WERI-Rb-1 (cell line): ENCODE measurements at regions not wholly inside any gene's neighbourhood (a gene's known extent, or its start where the extent isn't known, plus 50 kb on each side); places are given as distances from the start of the nearest gene placed in this dataset.

ENCODE experiments used
- DNase-seq: peaks from one replicate; pipeline ENCODE4 v3.0.0-alpha.2; 2020
- H3K27ac ChIP-seq: fragments of 250-450 bp; sonication (Bioruptor Pico); 2 replicates; pipeline ENCODE4 v1.5.1; 2020; ENCODE audit warnings: mild to moderate bottlenecking, moderate library complexity
- H3K27me3 ChIP-seq: fragments of 250-450 bp; sonication (Bioruptor Pico); 2 replicates; pipeline ENCODE4 v1.5.1; 2021; ENCODE audit warnings: mild to moderate bottlenecking, low read depth, moderate library complexity; ENCODE audit not compliant: insufficient read depth, severe bottlenecking
- H3K36me3 ChIP-seq: fragments of 250-450 bp; sonication (Bioruptor Pico); 2 replicates; pipeline ENCODE4 v1.5.1; 2020; ENCODE audit warnings: mild to moderate bottlenecking, moderate library complexity
- H3K4me3 ChIP-seq: 2 replicates; pipeline ENCODE4 v1.5.1; 2011; ENCODE audit warnings: low read depth, mild to moderate bottlenecking, control low read depth, low read length
- H3K9me3 ChIP-seq: fragments of 250-450 bp; sonication (Bioruptor Pico); 2 replicates; pipeline ENCODE4 v1.5.1; 2021; ENCODE audit warnings: mild to moderate bottlenecking, moderate library complexity; ENCODE audit not compliant: severe bottlenecking
- TF ChIP-seq, protein P1 (sequence below): IDR thresholded peaks from 2 replicates; pipeline ENCODE4 v1.5.1; 2011; ENCODE audit warnings: low read depth, mild to moderate bottlenecking, control low read depth, inconsistent platforms, low read length

DNA sequence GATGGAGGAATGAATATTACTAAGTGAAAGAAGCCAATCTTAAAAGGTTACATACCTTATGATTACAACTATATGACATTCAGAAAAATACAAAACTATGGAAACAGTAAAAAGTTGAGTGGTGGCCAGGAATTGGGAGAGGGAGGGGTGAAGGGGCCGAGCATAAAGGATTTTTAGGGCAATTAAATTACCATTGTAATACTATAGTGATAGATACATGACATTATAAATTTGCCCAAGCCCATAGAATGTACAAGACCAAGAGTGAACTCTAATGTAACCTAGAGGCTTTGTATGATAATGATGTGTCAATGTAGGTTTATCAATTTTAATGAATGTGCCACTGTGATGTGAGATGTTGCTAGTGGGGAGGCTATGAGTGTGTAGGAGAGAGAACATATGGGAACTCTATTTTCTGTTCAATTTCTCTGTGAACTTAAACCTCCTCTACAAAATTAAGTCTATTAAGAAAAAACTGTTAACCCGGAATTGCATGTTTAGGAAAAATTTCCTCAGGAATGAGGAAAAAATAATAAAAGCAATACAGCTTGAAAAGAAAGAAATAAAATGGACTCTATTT, 541.9 kb upstream of the UBE2E2 start:
- no peak for DNase-seq

DNA sequence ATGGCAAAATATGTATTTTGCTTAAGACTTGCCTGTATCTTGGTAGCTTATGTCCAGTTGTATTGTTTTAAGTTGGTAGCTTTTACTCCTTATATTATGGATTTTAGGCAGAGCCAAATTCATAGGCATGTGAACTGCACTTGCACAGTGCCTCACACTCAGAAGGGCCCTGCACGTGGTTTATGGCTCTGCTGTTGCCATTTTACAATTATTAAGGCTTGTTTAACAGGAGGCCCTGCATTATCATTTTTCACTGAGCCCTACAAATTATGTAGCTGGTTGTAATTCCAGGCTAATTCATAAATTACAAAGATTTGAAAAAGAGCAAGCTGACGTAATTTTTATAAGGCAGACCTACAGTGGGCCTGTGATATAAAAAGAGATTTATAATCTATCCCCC, 537.6 kb upstream of the UBE2E2 start:
- DNase-seq, result no peak
- Histone ChIP-seq H3K9me3 (no peaks in the 10 kb centered on the region), H3K27me3 (no peaks in the 10 kb centered on the region), H3K27ac (no peak overlapping the region), H3K36me3 (no peaks in the 10 kb centered on the region), H3K4me3 (no peak overlapping the region)
- TF ChIP-seq, protein P1, sequence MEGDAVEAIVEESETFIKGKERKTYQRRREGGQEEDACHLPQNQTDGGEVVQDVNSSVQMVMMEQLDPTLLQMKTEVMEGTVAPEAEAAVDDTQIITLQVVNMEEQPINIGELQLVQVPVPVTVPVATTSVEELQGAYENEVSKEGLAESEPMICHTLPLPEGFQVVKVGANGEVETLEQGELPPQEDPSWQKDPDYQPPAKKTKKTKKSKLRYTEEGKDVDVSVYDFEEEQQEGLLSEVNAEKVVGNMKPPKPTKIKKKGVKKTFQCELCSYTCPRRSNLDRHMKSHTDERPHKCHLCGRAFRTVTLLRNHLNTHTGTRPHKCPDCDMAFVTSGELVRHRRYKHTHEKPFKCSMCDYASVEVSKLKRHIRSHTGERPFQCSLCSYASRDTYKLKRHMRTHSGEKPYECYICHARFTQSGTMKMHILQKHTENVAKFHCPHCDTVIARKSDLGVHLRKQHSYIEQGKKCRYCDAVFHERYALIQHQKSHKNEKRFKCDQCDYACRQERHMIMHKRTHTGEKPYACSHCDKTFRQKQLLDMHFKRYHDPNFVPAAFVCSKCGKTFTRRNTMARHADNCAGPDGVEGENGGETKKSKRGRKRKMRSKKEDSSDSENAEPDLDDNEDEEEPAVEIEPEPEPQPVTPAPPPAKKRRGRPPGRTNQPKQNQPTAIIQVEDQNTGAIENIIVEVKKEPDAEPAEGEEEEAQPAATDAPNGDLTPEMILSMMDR, result no peak

More for the DNA sequence above, 541.9 kb upstream of the UBE2E2 start:
- TF ChIP-seq, protein P1, result no peak
- Histone ChIP-seq H3K27ac (no peak overlapping the region), H3K36me3 (no peaks in the 10 kb centered on the region), H3K27me3 (no peaks in the 10 kb centered on the region), H3K9me3 (no peaks in the 10 kb centered on the region), H3K4me3 (no peak overlapping the region)

DNA sequence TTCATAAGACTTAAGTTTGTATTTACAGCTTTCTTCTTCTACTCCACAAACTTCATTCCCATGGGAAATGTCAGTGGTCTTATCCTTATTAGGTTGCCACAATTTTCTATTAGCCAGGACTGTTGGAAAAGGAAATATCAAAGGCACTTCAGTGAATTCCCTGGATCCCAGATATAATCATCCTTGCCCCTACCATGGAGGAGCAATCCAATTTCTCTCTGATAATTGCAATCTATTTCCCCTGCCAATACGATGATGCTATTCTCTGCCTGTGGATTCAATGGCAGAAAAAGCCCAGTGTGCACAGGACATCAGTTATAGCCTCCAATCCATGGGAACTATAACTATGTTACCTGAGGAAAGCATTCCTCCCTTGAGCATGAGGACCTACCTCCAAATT, 536.4 kb upstream of the UBE2E2 start:
- Histone ChIP-seq H3K9me3 (no peaks in the 10 kb centered on the region), H3K36me3 (no peaks in the 10 kb centered on the region), H3K27me3 (no peaks in the 10 kb centered on the region), H3K4me3 (no peak overlapping the region), H3K27ac (no peak overlapping the region)
- DNase-seq, result no peak
- TF ChIP-seq, protein P1, result no peak

DNA sequence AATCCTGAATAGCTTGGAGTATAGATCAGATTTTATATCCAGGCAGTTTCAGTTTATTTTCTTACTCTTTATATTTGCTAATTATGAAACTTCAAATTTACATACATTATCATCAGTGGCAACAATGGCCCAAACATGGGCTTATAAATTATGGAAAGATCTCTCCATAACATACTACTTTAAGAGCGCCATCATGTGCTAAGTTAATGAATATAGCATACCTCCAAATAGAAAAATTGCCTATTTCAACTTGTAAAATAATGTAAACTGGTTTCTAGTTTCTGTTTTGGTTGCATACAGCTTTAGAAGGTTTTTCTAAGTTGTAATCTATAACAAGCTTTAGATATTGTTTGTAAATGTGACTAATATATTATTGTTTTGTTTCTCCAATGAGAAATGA, 531.3 kb upstream of the UBE2E2 start:
- H3K36me3 ChIP-seq, result no peaks in the 10 kb centered on the region
- no peak for DNase-seq
- H3K9me3 ChIP-seq, result no peaks in the 10 kb centered on the region
- TF ChIP-seq, protein P1, result no peak
- H3K27ac ChIP-seq, result no peak overlapping the region
- no peak overlapping the region for H3K4me3 ChIP-seq
- no peaks in the 10 kb centered on the region for H3K27me3 ChIP-seq

DNA sequence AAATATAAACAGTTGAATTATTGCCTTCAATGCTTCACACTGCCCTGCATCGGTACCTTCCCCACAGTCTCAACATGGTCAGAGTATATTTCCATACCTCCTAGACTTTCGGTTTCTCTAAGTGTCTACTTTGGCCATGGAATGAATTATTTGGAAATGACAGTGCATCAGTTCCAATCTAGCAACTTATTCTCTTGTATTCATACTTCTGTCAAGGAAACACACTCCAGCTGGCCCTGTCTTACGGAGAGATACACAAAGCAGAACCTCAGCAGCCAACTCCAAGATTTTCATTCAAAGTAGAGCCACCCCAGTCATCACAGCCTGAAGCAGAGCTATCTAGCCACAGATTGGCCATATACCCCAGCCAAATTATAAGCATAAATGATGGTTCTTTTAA, 518.4 kb upstream of the UBE2E2 start:
- TF ChIP-seq, protein P1, result no peak

DNA sequence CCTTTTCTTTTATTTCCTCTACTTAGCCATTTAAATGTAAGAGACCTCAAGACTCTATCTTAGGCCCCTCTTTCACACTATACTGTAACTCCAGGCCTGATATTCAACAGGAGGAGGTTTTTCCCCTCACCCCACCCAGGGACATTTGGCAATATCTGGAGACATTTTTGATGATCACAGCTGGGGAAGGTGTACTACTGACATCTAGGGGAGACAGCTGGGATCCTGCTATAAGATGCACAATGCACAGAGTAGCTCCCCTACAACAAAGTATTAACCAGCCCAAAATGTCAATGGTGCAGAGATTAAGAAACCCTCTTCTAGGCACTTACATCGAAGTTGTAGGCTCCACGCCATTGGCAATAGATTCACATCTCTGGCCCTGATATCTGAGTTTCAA, 517.5 kb upstream of the UBE2E2 start:
- no peak for DNase-seq
- TF ChIP-seq, protein P1, result peak; percentile 63
- no peak overlapping the region for H3K27ac ChIP-seq
- no peak overlapping the region for H3K4me3 ChIP-seq
- H3K36me3 ChIP-seq, result no peaks in the 10 kb centered on the region
- H3K27me3 ChIP-seq, result no peaks in the 10 kb centered on the region
- no peaks in the 10 kb centered on the region for H3K9me3 ChIP-seq

More for the DNA sequence above, 518.4 kb upstream of the UBE2E2 start:
- no peak for DNase-seq
- Histone ChIP-seq H3K4me3 (no peak overlapping the region), H3K27me3 (no peaks in the 10 kb centered on the region), H3K9me3 (no peaks in the 10 kb centered on the region), H3K27ac (no peak overlapping the region), H3K36me3 (no peaks in the 10 kb centered on the region)
